CD4-positive, CD25-positive, alpha-beta regulatory T cell (primary cell): ENCODE measurements at regions not wholly inside any gene's neighbourhood (a gene's known extent, or its start where the extent isn't known, plus 50 kb on each side); places are given as distances from the start of the nearest gene placed in this dataset.

ENCODE experiments used
- ATAC-seq, 2 donors: fragments of 150-1000 bp; cut with Tn5 transposase; one replicate each; pipeline ENCODE4 v1.10.0; 2021; ENCODE audit warnings: low read depth in 2 of 2, moderate number of reproducible peaks in 2 of 2, moderate library complexity in 1 of 2
- DNase-seq, 3 donors: peaks; one replicate each; pipeline versions ENCODE4 v3.0.0 to v3.0.0-alpha.2; 2012 to 2022; ENCODE audit warnings: mixed read lengths in 1 of 3
- H3K27ac ChIP-seq: one replicate; pipeline ENCODE4 v1.7.0; 2013; ENCODE audit warnings: mild to moderate bottlenecking, low read length; ENCODE audit not compliant: insufficient read depth, poor library complexity, severe bottlenecking
- H3K27me3 ChIP-seq: one replicate; pipeline ENCODE4 v1.7.0; 2013; ENCODE audit warnings: low read length; ENCODE audit not compliant: control insufficient read depth, insufficient read depth
- H3K36me3 ChIP-seq: one replicate; pipeline ENCODE4 v1.7.0; 2013; ENCODE audit warnings: mild to moderate bottlenecking, low read length, moderate library complexity; ENCODE audit not compliant: control insufficient read depth, insufficient read depth
- H3K4me1 ChIP-seq: 2 replicates; pipeline ENCODE4 v1.7.0; 2013; ENCODE audit warnings: mild to moderate bottlenecking, low read length; ENCODE audit not compliant: insufficient read depth, control insufficient read depth, poor library complexity, severe bottlenecking
- H3K4me3 ChIP-seq: one replicate; pipeline ENCODE4 v1.7.0; 2013; ENCODE audit warnings: low read depth, mild to moderate bottlenecking, low read length, moderate library complexity
- H3K9me3 ChIP-seq, 2 experiments: 1 replicate in 1 of 2; 2 replicates in 1 of 2; pipeline ENCODE4 v1.7.0; 2013; ENCODE audit warnings: low read length in 2 of 2, mild to moderate bottlenecking in 1 of 2, moderate library complexity in 1 of 2; ENCODE audit not compliant: control insufficient read depth in 2 of 2
- H3K27ac Mint-ChIP-seq, 3 donors: one replicate each; pipeline ENCODE4 v1.8.0; 2020 to 2022; ENCODE audit warnings: mild to moderate bottlenecking in 3 of 3, mixed read lengths in 3 of 3, moderate library complexity in 2 of 3
- H3K27me3 Mint-ChIP-seq: one replicate; pipeline ENCODE4 v1.8.0; 2022; ENCODE audit warnings: mild to moderate bottlenecking, mixed read lengths
- H3K36me3 Mint-ChIP-seq: one replicate; pipeline ENCODE4 v1.8.0; 2020; ENCODE audit warnings: mixed read lengths
- H3K4me1 Mint-ChIP-seq, 4 donors: one replicate each; pipeline ENCODE4 v1.8.0; 2020 to 2022; ENCODE audit warnings: mixed read lengths in 4 of 4, mild to moderate bottlenecking in 1 of 4
- H3K4me3 Mint-ChIP-seq, 4 donors: one replicate each; pipeline ENCODE4 v1.8.0; 2020 to 2022; ENCODE audit warnings: mild to moderate bottlenecking in 4 of 4, mixed read lengths in 4 of 4, moderate library complexity in 3 of 4
- H3K9me3 Mint-ChIP-seq, 7 donors: one replicate each; pipeline ENCODE4 v1.8.0; 2020 to 2022; ENCODE audit warnings: mixed read lengths in 7 of 7, mild to moderate bottlenecking in 3 of 7, moderate library complexity in 2 of 7

DNA sequence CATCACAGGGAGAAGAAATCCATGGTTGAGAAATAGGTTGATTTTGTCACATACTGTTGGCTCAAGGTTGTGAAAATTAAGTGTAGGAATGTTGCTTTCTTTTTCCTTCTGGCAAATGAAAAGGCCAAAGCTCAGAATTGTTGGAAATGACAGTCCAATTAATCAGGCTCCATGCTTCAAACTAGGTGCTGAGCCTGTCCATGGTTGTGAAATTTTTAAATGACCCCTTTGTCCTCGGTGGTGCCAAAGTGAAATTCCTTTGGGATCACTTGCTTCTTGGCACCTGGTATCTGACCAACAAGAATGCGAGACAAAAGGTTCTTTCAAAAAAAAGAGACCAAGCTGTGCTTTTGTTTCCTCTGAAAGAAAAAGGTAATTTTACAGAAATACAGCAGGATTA lies 451.9 kb downstream of the ETS1 start:
- H3K9me3 ChIP-seq, result peaks cover 0 to 3% of the 10 kb centered on the region in 2 experiments
- H3K27me3 ChIP-seq, result no peaks in the 10 kb centered on the region
- Mint-ChIP-seq H3K4me3 (no peak overlapping the region), H3K36me3 (peaks cover 9% of the 10 kb centered on the region), H3K27ac (no peak overlapping the region), H3K4me1 (peaks cover 6 to 23% (median 16%) of the 10 kb centered on the region in 4 donors), H3K27me3 (peaks cover 11% of the 10 kb centered on the region), H3K9me3 (peaks cover 0 to 7% (median 3%) of the 10 kb centered on the region in 7 donors)
- no peaks in the 10 kb centered on the region for H3K36me3 ChIP-seq
- no peak overlapping the region for H3K4me3 ChIP-seq
- no peak for ATAC-seq
- H3K27ac ChIP-seq, result no peak overlapping the region
- no peak for DNase-seq
- H3K4me1 ChIP-seq, result no peaks in the 10 kb centered on the region

GRCh38 chr11:128133501-128133900 lies 453.9 kb downstream of the ETS1 start:
- DNase-seq, result no peak
- no peaks in the 10 kb centered on the region for H3K9me3 ChIP-seq
- peaks cover 0 to 7% (median 3%) of the 10 kb centered on the region in 4 donors for H3K4me1 Mint-ChIP-seq
- no peak for ATAC-seq
- no peaks in the 10 kb centered on the region for H3K4me1 ChIP-seq
- H3K9me3 Mint-ChIP-seq, result no peaks in the 10 kb centered on the region
- no peak overlapping the region for H3K4me3 Mint-ChIP-seq
- no peak overlapping the region for H3K27ac ChIP-seq
- no peak overlapping the region for H3K4me3 ChIP-seq
- H3K27ac Mint-ChIP-seq, result no peak overlapping the region
- peaks cover 4% of the 10 kb centered on the region for H3K36me3 Mint-ChIP-seq
- no peaks in the 10 kb centered on the region for H3K36me3 ChIP-seq
- peaks cover 11% of the 10 kb centered on the region for H3K27me3 Mint-ChIP-seq
- H3K27me3 ChIP-seq, result no peaks in the 10 kb centered on the region

DNA sequence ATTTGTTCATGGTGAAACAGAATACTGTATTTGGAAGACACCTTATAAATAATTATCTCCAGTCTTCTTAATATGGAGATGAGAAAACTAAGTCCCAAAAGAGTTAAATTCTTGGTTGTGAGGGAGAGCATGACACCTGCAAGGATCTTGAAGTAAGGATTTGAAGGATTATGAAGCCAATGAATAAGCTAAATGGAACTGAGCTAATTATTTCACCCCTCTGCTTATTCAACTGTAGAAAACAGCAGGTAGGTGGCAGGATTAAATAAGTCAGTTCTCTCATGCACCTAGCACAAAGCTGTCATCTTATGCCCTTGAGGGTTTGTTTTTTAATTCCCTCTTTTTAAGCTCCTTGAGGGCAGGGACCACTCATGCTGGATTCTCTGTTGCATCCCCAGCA lies 457.3 kb downstream of the ETS1 start:
- no peak overlapping the region for H3K4me3 Mint-ChIP-seq
- H3K36me3 ChIP-seq, result no peaks in the 10 kb centered on the region
- H3K27ac ChIP-seq, result no peak overlapping the region
- peaks cover 0 to 5% (median 2%) of the 10 kb centered on the region in 4 donors for H3K4me1 Mint-ChIP-seq
- no peak overlapping the region for H3K4me3 ChIP-seq
- H3K9me3 ChIP-seq, result no peaks in the 10 kb centered on the region
- no peaks in the 10 kb centered on the region for H3K27me3 ChIP-seq
- H3K9me3 Mint-ChIP-seq, result no peaks in the 10 kb centered on the region
- H3K4me1 ChIP-seq, result no peaks in the 10 kb centered on the region
- peaks cover 6% of the 10 kb centered on the region for H3K27me3 Mint-ChIP-seq
- H3K36me3 Mint-ChIP-seq, result peaks cover 4% of the 10 kb centered on the region
- ATAC-seq, result no peak
- no peak for DNase-seq
- peak overlapping the region in 2 of 3 donors; percentile 12 to 76 for H3K27ac Mint-ChIP-seq

GRCh38 chr11:128125723-128126122 lies 461.6 kb downstream of the ETS1 start:
- H3K27me3 ChIP-seq, result no peaks in the 10 kb centered on the region
- H3K36me3 Mint-ChIP-seq, result no peaks in the 10 kb centered on the region
- no peak overlapping the region for H3K27ac Mint-ChIP-seq
- no peaks in the 10 kb centered on the region for H3K9me3 ChIP-seq
- no peaks in the 10 kb centered on the region for H3K4me1 ChIP-seq
- no peak overlapping the region for H3K27ac ChIP-seq
- DNase-seq (no peak), ATAC-seq (no peak)
- peaks cover 0 to 2% (median 0%) of the 10 kb centered on the region in 7 donors for H3K9me3 Mint-ChIP-seq
- H3K27me3 Mint-ChIP-seq, result no peaks in the 10 kb centered on the region
- peaks cover 0 to 5% (median 2%) of the 10 kb centered on the region in 4 donors for H3K4me1 Mint-ChIP-seq
- H3K4me3 ChIP-seq, result no peak overlapping the region
- H3K4me3 Mint-ChIP-seq, result no peak overlapping the region
- no peaks in the 10 kb centered on the region for H3K36me3 ChIP-seq

DNA sequence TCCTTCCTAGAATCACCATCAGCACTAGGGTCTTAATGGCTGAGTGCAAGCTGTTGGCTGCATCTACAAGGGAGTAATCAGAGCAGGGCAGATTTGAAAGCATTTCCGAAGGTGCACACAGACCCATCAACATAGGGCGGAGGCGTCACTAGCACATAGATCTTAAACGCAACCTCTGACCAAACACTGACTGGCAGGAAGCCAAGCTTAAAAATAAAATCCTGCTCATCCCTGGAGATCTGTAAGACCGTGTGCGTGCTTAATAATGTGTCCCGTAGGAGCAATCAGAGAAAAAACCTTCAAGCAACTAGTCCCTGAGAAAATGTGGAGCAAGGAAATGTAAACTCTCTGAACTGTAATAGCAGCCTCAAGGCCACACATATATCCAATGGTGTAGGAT lies 470.5 kb downstream of the ETS1 start:
- DNase-seq (no peak), ATAC-seq (no peak)
- Mint-ChIP-seq H3K9me3 (peaks cover 0 to 6% (median 1%) of the 10 kb centered on the region in 7 donors), H3K27ac (no peak overlapping the region), H3K27me3 (peaks cover 9% of the 10 kb centered on the region), H3K4me3 (no peak overlapping the region), H3K36me3 (peaks cover 4% of the 10 kb centered on the region), H3K4me1 (peaks cover 0 to 4% (median 1%) of the 10 kb centered on the region in 4 donors)
- Histone ChIP-seq H3K27ac (no peak overlapping the region), H3K4me3 (no peak overlapping the region), H3K36me3 (no peaks in the 10 kb centered on the region), H3K4me1 (no peaks in the 10 kb centered on the region), H3K9me3 (no peaks in the 10 kb centered on the region), H3K27me3 (no peaks in the 10 kb centered on the region)

DNA sequence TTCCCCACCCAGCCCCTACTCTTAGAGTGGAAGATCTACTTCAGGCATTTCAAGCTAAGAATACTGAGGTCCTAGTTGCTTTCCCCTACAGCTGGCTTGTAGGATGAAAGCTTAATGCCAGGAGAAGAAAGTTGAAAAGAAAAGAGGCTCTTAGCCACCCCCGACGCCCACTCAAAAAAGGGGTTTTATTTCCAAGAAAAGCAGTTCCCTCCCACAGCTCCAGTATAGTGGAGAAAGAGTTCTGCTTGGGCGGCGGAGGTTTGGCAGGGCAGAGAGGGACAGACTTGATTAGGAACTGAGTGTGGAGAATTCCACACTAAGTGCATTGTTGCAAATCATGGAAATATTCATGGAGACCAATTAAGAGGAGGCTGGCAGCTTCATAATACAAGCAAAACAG lies 470.9 kb downstream of the ETS1 start:
- no peaks in the 10 kb centered on the region for H3K27me3 ChIP-seq
- Mint-ChIP-seq H3K27ac (no peak overlapping the region), H3K9me3 (peaks cover 0 to 7% (median 1%) of the 10 kb centered on the region in 7 donors), H3K4me3 (no peak overlapping the region), H3K4me1 (peaks cover 0 to 4% (median 1%) of the 10 kb centered on the region in 4 donors), H3K27me3 (peaks cover 9% of the 10 kb centered on the region), H3K36me3 (peaks cover 4% of the 10 kb centered on the region)
- DNase-seq (no peak), ATAC-seq (no peak)
- H3K4me3 ChIP-seq, result no peak overlapping the region
- no peaks in the 10 kb centered on the region for H3K36me3 ChIP-seq
- H3K4me1 ChIP-seq, result no peaks in the 10 kb centered on the region
- no peaks in the 10 kb centered on the region for H3K9me3 ChIP-seq
- no peak overlapping the region for H3K27ac ChIP-seq

DNA sequence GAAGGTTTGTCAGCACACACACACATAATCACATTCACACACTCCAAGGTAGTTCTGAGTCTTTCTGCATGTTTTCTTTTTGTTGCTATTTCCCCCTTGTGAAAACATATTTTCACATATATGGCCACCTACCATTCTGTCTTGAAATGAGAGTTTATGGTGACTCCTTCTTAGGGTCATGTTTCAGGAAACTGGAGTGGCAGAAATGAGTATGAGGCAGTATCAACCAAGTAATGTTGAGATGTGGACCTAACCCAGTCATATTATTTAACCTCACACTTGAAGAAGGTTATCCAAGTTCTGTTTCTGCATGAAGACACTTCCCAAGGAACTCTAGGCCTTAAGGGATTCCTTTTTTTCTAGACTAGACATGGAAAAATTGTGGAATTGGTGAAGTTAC lies 481.4 kb downstream of the ETS1 start:
- DNase-seq, result no peak
- Mint-ChIP-seq H3K36me3 (peaks cover 16% of the 10 kb centered on the region), H3K27me3 (peaks cover 38% of the 10 kb centered on the region), H3K27ac (no peak overlapping the region), H3K4me1 (peaks cover 0 to 14% (median 6%) of the 10 kb centered on the region in 4 donors), H3K4me3 (no peak overlapping the region), H3K9me3 (peaks cover 0 to 8% (median 0%) of the 10 kb centered on the region in 7 donors)
- Histone ChIP-seq H3K36me3 (no peaks in the 10 kb centered on the region), H3K4me1 (no peaks in the 10 kb centered on the region), H3K4me3 (no peak overlapping the region), H3K9me3 (no peaks in the 10 kb centered on the region), H3K27me3 (no peaks in the 10 kb centered on the region), H3K27ac (no peak overlapping the region)
- no peak for ATAC-seq

GRCh38 chr11:128105511-128105910 lies 481.8 kb downstream of the ETS1 start:
- Histone ChIP-seq H3K4me1 (no peaks in the 10 kb centered on the region), H3K4me3 (no peak overlapping the region), H3K27me3 (no peaks in the 10 kb centered on the region), H3K36me3 (no peaks in the 10 kb centered on the region), H3K9me3 (no peaks in the 10 kb centered on the region), H3K27ac (no peak overlapping the region)
- peaks cover 0 to 14% (median 6%) of the 10 kb centered on the region in 4 donors for H3K4me1 Mint-ChIP-seq
- peaks cover 38% of the 10 kb centered on the region for H3K27me3 Mint-ChIP-seq
- peaks cover 0 to 8% (median 0%) of the 10 kb centered on the region in 7 donors for H3K9me3 Mint-ChIP-seq
- H3K27ac Mint-ChIP-seq, result no peak overlapping the region
- peaks cover 16% of the 10 kb centered on the region for H3K36me3 Mint-ChIP-seq
- ATAC-seq (no peak), DNase-seq (no peak)
- no peak overlapping the region for H3K4me3 Mint-ChIP-seq
